Upper lobe of left lung (tissue), 4 donors: ENCODE measurements at regions not wholly inside any gene's neighbourhood (a gene's known extent, or its start where the extent isn't known, plus 50 kb on each side); places are given as distances from the start of the nearest gene placed in this dataset.
"Not testable (repeated sequence)": the region's sequence is repeated elsewhere in the genome, so short reads cannot be mapped to it uniquely, and the experiment has no call there.

ENCODE experiments used
- POLR2AphosphoS5 ChIP-seq, 2 donors: sonication (generic); formaldehyde crosslinking; IDR thresholded peaks; one replicate each; pipeline ENCODE4 v1.5.1; 2017; ENCODE audit warnings: antibody characterized with exemption in 2 of 2
- TF ChIP-seq, protein P1 (sequence below), 6 experiments: fragments of 450-650 bp in 4 of 6; fragments of 200-600 bp in 2 of 6; sonication (generic) in 2 of 6; IDR thresholded peaks; one replicate each; pipeline ENCODE4 v1.5.1; 2016 to 2019; ENCODE audit warnings: antibody characterized with exemption in 6 of 6

DNA sequence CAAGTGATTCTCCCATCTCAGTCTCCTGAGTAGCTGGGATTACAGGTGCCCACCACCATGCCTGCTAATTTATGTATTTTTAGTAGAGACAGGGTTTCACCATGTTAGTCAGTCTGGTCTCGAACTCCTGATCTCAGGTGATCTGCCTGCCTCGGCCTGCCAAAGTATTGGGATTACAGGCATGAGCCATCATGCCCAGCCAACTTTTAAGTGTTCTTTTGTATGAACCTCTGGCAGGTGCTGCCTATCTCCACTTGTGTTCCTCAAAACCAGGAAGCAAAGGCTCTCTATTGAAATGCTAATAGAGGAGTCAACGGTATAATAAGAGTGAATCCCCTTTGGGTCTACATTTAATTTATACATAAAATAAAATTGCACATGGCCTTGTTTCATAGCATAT, 1212.0 kb downstream of the VRK1 start:
- TF ChIP-seq, protein P1, sequence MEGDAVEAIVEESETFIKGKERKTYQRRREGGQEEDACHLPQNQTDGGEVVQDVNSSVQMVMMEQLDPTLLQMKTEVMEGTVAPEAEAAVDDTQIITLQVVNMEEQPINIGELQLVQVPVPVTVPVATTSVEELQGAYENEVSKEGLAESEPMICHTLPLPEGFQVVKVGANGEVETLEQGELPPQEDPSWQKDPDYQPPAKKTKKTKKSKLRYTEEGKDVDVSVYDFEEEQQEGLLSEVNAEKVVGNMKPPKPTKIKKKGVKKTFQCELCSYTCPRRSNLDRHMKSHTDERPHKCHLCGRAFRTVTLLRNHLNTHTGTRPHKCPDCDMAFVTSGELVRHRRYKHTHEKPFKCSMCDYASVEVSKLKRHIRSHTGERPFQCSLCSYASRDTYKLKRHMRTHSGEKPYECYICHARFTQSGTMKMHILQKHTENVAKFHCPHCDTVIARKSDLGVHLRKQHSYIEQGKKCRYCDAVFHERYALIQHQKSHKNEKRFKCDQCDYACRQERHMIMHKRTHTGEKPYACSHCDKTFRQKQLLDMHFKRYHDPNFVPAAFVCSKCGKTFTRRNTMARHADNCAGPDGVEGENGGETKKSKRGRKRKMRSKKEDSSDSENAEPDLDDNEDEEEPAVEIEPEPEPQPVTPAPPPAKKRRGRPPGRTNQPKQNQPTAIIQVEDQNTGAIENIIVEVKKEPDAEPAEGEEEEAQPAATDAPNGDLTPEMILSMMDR (IDR thresholded peaks at IDR 0.05) = not testable (repeated sequence)
- not testable (repeated sequence) for TF ChIP-seq POLR2AphosphoS5 (IDR thresholded peaks at IDR 0.05)
